Activated CD8-positive, alpha-beta T cell treated with anti-CD3 and anti-CD28 coated beads, Interleukin-2, amount 10 ng/mL, durations not matched to agents 7 days and 5 days (primary cell): ENCODE measurements at regions not wholly inside any gene's neighbourhood (a gene's known extent, or its start where the extent isn't known, plus 50 kb on each side); places are given as distances from the start of the nearest gene placed in this dataset.

Experiments
- ATAC-seq: fragments of 150-1000 bp; cut with Tn5 transposase; one replicate; pipeline ENCODE4 v1.10.0; 2021; ENCODE audit warnings: moderate library complexity
- CTCF ChIA-PET: fragments of 350-600 bp; sonication (Branson Sonifier 250); formaldehyde crosslinking; loops from one replicate; lab custom pipeline; 2021; ENCODE audit warnings: antibody characterized with exemption; lab: Charles Lee
- POLR2A ChIA-PET: fragments of 350-600 bp; sonication (Branson Sonifier 250); formaldehyde crosslinking; loops from one replicate; lab custom pipeline; 2021; ENCODE audit warnings: antibody characterized with exemption; lab: Charles Lee
- DNase-seq: peaks from one replicate; pipeline ENCODE4 v3.0.0-alpha.2; 2020
- H3K27ac Mint-ChIP-seq: one replicate; pipeline ENCODE4 v1.8.0; 2021; ENCODE audit warnings: mild to moderate bottlenecking, mixed read lengths
- H3K27me3 Mint-ChIP-seq: one replicate; pipeline ENCODE4 v1.8.0; 2021; ENCODE audit warnings: low read depth, mixed read lengths
- H3K36me3 Mint-ChIP-seq: one replicate; pipeline ENCODE4 v1.8.0; 2021; ENCODE audit warnings: low read depth, mixed read lengths
- H3K4me1 Mint-ChIP-seq: one replicate; pipeline ENCODE4 v1.8.0; 2021; ENCODE audit warnings: low read depth, mixed read lengths
- H3K4me3 Mint-ChIP-seq: one replicate; pipeline ENCODE4 v1.8.0; 2021; ENCODE audit warnings: mild to moderate bottlenecking, mixed read lengths
- H3K9me3 Mint-ChIP-seq: one replicate; pipeline ENCODE4 v1.8.0; 2022; ENCODE audit warnings: mixed read lengths; ENCODE audit not compliant: insufficient read depth

DNA sequence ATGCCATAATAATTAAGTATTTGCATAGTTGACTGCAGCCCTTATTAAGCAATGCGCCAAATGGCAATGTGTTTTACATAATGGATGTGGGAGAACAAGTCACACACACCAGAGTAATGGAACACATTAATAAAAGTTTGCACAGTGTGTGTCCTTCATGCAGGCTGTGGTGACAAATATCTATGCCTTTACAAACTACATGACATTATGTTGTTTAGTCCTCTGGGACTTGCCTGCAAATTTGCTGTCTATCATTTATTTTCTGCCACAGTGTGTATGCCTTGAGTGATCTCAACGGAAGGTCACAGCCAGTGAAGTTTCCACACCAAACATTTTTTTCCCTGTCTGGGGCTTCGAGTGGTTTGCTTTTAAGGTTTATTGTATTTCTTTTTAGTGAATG, 175.2 kb upstream of the TMEFF2 start:
- no peaks in the 10 kb centered on the region for H3K4me1 Mint-ChIP-seq
- no peaks in the 10 kb centered on the region for H3K36me3 Mint-ChIP-seq
- POLR2A ChIA-PET: no interaction called here
- H3K27ac Mint-ChIP-seq: no peak overlapping the region
- no peak overlapping the region for H3K4me3 Mint-ChIP-seq
- DNase-seq (no peak), ATAC-seq (no peak)
- no peaks in the 10 kb centered on the region for H3K27me3 Mint-ChIP-seq
- H3K9me3 Mint-ChIP-seq: no peaks in the 10 kb centered on the region
- CTCF ChIA-PET: no interaction called here

DNA sequence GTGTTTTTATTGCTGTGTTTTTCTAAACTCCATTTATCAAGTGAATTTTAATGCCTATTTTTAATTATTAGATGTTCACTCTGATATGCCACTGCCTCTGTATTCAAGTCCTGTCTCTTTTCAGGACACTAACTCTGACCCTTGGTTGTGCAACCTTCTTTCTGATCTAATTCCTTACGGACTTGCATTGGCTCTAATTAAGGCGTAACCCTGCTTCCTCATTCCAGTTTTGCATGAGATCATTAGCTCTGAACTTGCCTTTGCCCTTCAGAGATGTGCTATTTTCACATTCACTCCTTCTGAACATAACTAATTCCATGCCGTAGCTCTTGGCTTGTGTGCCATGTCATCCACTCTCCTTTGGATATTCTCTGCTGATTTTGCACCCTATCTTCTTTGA, 162.5 kb upstream of the TMEFF2 start:
- H3K4me1 Mint-ChIP-seq: no peaks in the 10 kb centered on the region
- ATAC-seq (no peak), DNase-seq (no peak)
- H3K4me3 Mint-ChIP-seq: no peak overlapping the region
- H3K27ac Mint-ChIP-seq: no peak overlapping the region
- ChIA-PET CTCF (no interaction called here), POLR2A (no interaction called here)
- H3K27me3 Mint-ChIP-seq: no peaks in the 10 kb centered on the region
- H3K9me3 Mint-ChIP-seq: no peaks in the 10 kb centered on the region
- H3K36me3 Mint-ChIP-seq: no peaks in the 10 kb centered on the region

DNA sequence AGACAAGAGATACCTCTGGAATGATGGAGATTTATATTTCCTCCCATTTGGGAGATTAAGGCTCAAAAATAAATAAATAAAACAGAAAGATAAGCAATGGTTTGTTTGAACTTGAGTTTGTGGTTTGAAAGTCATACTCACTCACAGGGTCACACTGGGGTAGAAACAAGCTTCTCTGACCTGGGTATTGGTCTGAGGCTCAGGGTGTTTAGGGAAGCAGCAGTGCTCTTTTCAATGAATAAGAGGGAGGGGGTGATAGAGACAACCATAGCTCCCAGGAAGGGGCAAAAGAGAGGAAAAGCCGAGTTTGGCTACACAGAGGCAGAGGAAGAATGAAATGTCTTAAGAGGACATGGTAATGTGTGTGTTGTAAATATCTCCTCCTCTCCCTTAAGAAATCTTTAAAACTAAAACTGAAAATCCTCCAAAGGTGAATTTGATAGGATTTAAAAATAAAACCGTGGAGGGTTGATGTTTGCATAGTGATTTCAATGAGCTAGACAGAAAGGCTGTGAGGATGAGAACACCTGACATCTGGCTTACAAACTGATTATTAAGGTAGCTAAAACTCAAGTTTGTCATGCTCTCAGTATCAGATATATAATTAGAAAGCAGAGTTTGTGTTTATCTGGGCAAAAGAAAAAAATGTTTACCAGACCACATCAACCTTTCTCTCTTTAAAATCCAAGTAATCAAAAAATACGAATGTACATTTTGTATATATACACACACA, 159.9 kb upstream of the TMEFF2 start:
- H3K27ac Mint-ChIP-seq: no peak overlapping the region
- H3K4me3 Mint-ChIP-seq: no peak overlapping the region
- DNase-seq: no peak
- ChIA-PET CTCF (no interaction called here), POLR2A (no interaction called here)
- no peaks in the 10 kb centered on the region for H3K9me3 Mint-ChIP-seq
- no peaks in the 10 kb centered on the region for H3K4me1 Mint-ChIP-seq
- no peak for ATAC-seq
- no peaks in the 10 kb centered on the region for H3K27me3 Mint-ChIP-seq
- H3K36me3 Mint-ChIP-seq: no peaks in the 10 kb centered on the region

DNA sequence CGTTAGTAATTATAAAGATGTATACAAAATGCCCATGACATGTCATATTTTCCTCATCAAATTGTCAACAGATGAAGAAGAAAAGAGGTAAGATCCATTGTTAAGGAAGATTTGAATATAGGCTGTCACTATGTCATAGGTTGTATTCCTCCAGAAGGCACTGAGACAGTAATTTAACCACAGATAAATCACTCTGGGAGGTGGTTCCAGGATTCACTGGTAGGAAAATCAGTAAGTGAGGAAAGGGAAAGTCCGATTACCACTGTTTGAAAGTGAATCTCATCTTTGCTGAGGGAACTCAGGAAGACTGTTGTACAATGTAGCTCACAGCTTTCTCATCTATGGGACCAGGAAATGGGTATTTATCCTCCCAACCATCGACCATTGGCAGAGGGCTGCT, 152.8 kb upstream of the TMEFF2 start:
- Mint-ChIP-seq H3K9me3 (no peaks in the 10 kb centered on the region), H3K27me3 (no peaks in the 10 kb centered on the region), H3K4me3 (no peak overlapping the region), H3K36me3 (no peaks in the 10 kb centered on the region), H3K4me1 (no peaks in the 10 kb centered on the region), H3K27ac (no peak overlapping the region)
- CTCF ChIA-PET: no interaction called here
- no peak for ATAC-seq
- no peak for DNase-seq
- POLR2A ChIA-PET: no interaction called here

DNA sequence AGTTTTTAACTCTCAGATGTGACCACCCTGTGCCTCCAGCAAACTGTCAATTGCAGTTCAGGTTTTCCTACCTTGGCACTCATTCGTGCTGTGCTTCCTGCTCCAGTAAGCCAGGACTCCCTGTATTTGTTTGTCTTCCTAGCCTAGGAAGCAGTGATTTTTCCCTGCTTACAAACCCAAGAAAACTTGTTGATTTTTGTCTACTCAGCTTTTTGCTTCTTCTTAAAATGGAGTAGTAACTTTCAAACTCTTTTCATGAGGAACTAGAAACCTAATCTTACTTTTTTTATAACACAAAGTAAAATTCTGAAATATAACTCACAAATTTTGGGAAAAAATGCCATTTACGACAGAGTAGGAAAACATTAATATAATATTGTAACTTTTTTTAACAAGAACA, 150.6 kb upstream of the TMEFF2 start:
- ATAC-seq: no peak
- CTCF ChIA-PET: no interaction called here
- DNase-seq: no peak
- Mint-ChIP-seq H3K4me3 (no peak overlapping the region), H3K27ac (no peak overlapping the region), H3K4me1 (no peaks in the 10 kb centered on the region), H3K9me3 (no peaks in the 10 kb centered on the region), H3K36me3 (no peaks in the 10 kb centered on the region), H3K27me3 (no peaks in the 10 kb centered on the region)
- POLR2A ChIA-PET: no interaction called here

DNA sequence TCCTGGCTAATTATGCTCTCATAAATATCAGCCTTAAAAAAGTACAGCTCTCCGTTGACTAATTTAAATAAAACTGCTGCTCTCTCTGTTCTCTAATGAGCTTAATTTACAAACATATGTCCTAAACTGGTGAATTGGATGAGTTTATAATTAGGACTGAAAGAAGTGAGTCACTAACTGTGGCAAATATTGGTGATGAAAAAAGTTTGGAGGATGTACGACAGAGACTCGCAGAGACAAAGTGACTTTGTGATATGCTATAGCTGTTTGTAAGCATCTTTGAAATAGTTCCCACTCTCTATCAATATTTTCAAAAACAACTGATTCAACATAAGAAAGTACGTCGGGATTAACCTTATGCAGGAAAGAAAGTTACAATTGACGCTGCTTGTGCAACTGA, 138.9 kb upstream of the TMEFF2 start:
- no peak for ATAC-seq
- H3K4me1 Mint-ChIP-seq: no peaks in the 10 kb centered on the region

DNA sequence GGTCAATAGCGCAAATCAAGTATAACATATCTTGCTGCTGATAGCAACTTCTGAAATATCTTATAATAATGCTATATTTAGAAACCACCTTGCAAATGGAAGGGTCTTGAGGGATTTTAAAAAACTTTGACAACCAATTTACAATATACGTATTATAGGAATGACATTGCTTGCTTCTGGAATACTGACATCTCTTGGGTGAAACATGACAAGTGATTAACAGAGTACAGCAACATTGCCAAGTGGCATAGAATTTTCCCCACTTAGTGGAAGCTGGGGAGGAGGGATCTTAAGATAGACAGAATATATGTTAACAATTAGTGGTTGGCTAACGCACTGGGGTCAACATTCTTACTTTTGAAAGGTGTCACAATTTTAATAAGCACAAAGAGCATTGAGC, 133.6 kb upstream of the TMEFF2 start:
- no peak overlapping the region for H3K27ac Mint-ChIP-seq
- ChIA-PET POLR2A (no interaction called here), CTCF (no interaction called here)
- H3K4me1 Mint-ChIP-seq: no peaks in the 10 kb centered on the region
- H3K27me3 Mint-ChIP-seq: no peaks in the 10 kb centered on the region
- H3K36me3 Mint-ChIP-seq: no peaks in the 10 kb centered on the region
- no peak overlapping the region for H3K4me3 Mint-ChIP-seq
- no peak for DNase-seq
- H3K9me3 Mint-ChIP-seq: no peaks in the 10 kb centered on the region
- ATAC-seq: no peak

More for the DNA sequence above, 138.9 kb upstream of the TMEFF2 start:
- Mint-ChIP-seq H3K36me3 (no peaks in the 10 kb centered on the region), H3K27ac (no peak overlapping the region), H3K9me3 (no peaks in the 10 kb centered on the region), H3K27me3 (no peaks in the 10 kb centered on the region), H3K4me3 (no peak overlapping the region)
- ChIA-PET POLR2A (no interaction called here), CTCF (no interaction called here)
- DNase-seq: no peak

DNA sequence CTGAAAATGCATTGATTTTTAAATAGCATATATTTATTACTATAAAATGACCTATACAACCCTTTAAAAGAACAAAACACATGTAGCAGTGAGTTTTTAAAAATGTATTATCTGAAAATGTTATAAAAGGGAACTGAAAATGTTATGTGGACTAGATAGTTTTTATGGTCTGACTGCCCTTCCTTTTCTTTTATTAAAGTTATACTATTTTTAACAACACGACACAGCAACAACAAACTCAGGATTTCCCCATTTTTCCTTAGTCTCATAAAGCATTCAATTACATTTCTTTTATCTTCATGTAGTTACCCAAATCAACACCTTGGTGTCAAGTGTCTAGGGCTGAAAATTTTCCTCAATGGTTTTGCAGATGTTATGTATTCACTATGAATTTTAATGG, 132.8 kb upstream of the TMEFF2 start:
- ATAC-seq (no peak), DNase-seq (no peak)
- ChIA-PET POLR2A (no interaction called here), CTCF (no interaction called here)
- no peaks in the 10 kb centered on the region for H3K36me3 Mint-ChIP-seq
- no peak overlapping the region for H3K4me3 Mint-ChIP-seq
- H3K9me3 Mint-ChIP-seq: no peaks in the 10 kb centered on the region
- no peaks in the 10 kb centered on the region for H3K27me3 Mint-ChIP-seq
- no peaks in the 10 kb centered on the region for H3K4me1 Mint-ChIP-seq
- H3K27ac Mint-ChIP-seq: no peak overlapping the region

DNA sequence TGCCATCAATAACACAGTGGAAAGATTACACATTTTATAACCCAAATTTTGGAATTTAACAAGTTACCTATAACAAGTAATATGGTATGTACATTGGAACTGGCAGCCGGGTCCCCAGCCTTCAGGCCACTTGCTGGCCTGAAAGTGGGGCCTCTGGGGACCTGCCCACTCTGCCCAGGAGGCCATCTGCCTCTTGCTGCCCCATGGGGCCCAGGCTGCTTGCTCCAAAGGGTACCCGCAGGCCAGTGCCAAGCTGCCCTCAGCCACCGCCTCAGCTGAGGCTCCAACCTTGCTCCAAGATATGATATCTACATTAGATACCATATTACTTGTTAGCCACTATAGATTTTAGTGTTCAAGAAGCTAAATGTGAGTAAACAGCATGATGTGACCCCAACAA, 120.8 kb upstream of the TMEFF2 start:
- Mint-ChIP-seq H3K27me3 (no peaks in the 10 kb centered on the region), H3K4me1 (no peaks in the 10 kb centered on the region), H3K9me3 (no peaks in the 10 kb centered on the region), H3K4me3 (no peak overlapping the region), H3K36me3 (no peaks in the 10 kb centered on the region), H3K27ac (no peak overlapping the region)
- POLR2A ChIA-PET: no interaction called here
- DNase-seq (no peak), ATAC-seq (no peak)
- CTCF ChIA-PET: no interaction called here

DNA sequence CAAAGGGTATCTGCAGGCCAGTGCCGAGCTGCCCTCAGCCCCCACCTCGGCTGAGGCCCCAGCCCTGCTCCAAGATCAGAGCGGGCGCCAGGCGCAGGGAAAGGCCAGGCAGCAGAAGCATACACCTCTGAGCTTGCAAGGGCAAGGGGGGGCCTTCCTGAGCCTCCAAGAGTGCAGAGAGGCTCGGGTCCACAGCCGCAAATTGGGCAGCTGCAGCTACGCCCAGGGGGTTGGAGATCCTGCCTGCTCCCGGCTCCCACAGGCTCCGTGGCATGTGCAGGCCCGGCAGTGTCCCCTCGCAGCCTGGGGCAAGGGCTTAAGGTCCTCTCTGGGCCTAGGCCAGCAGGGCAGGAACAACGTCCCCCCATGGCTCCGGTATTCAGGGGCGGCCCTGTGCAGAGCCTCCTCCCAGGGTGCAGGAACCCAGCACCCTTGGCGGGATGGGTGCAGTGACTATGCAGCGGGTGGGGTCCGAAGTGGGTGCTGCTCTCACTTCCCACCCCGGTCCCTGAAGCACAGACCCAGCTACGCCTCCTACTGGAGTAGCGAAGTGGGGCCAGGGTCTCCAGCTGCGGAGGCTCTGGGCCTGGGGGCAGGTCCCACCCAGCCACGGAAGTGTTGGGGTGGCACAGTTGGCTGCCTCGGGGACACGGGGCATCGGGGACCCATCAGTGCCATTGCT, 120.2 kb upstream of the TMEFF2 start:
- H3K4me3 Mint-ChIP-seq: no peak overlapping the region
- no peak overlapping the region for H3K27ac Mint-ChIP-seq
- H3K9me3 Mint-ChIP-seq: no peaks in the 10 kb centered on the region
- H3K4me1 Mint-ChIP-seq: no peaks in the 10 kb centered on the region
- DNase-seq (no peak), ATAC-seq (no peak)
- no peaks in the 10 kb centered on the region for H3K27me3 Mint-ChIP-seq
- ChIA-PET POLR2A (no interaction called here), CTCF (no interaction called here)
- no peaks in the 10 kb centered on the region for H3K36me3 Mint-ChIP-seq

DNA sequence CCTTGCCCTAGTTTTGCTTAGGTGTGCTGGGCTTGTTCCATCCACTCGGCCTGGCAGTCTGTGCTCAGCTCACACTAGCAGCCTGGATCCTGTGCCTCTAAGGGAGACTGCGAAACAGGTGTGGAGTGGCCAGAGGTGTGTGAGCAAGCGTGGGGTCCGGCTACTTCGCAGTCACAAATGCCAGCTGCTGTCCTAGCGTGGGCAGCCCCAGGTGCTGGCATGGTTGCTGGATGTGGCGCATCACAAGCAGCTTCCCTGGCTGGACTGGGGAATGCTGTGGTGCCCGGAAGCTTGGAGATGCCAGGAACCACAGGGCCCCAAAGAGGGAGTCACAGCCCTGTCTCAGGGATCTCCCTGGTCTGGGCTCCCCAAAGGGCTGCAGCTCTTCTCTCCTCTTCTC, 119.0 kb upstream of the TMEFF2 start:
- DNase-seq: no peak
- ATAC-seq: no peak
- no peaks in the 10 kb centered on the region for H3K4me1 Mint-ChIP-seq
- H3K36me3 Mint-ChIP-seq: no peaks in the 10 kb centered on the region
- no peak overlapping the region for H3K27ac Mint-ChIP-seq
- CTCF ChIA-PET: no interaction called here
- H3K4me3 Mint-ChIP-seq: no peak overlapping the region
- no peaks in the 10 kb centered on the region for H3K9me3 Mint-ChIP-seq
- no peaks in the 10 kb centered on the region for H3K27me3 Mint-ChIP-seq
- POLR2A ChIA-PET: no interaction called here

DNA sequence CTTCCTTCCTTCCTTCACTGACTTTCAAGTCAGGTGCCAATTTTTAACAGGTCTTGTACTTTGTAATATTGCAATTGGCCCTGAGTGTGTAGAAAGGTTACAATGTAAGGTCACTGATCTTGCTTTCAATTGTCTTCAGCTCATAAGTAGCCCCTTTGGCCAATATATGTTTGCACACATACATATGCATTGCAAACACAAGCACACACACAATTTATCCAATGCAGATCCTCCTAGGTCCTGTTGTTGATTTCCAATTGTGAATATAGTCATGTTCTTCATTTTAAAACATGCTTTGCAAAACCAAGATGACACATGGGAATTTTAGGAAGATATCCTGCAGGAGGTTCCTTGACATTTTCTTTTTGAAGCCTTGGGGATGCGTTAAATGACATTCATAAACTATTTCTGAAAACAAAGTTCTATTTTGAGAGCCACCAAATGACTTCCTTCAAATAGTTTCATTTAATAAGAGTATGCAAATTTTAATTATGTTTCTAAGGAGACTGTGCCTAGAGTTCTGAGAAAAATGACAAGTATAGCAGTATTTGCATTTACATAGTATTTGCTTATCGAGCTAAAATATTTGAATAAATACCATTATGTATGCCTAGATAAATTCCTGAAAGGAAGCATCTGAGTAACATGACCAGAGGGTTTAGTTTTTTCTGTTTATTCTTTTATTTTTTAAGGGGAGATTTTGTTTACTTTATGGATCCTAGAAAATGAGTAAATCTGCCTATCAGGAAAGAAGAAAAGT, 117.1 kb upstream of the TMEFF2 start:
- H3K4me3 Mint-ChIP-seq: no peak overlapping the region
- no peak for DNase-seq
- H3K4me1 Mint-ChIP-seq: no peaks in the 10 kb centered on the region
- no peak overlapping the region for H3K27ac Mint-ChIP-seq
- CTCF ChIA-PET: no interaction called here
- POLR2A ChIA-PET: no interaction called here
- no peaks in the 10 kb centered on the region for H3K9me3 Mint-ChIP-seq
- no peak for ATAC-seq
- H3K27me3 Mint-ChIP-seq: no peaks in the 10 kb centered on the region
- H3K36me3 Mint-ChIP-seq: no peaks in the 10 kb centered on the region
